Activated CD8-positive, alpha-beta T cell treated with anti-CD3 and anti-CD28 coated beads for 36 hours (primary cell): ENCODE measurements at regions not wholly inside any gene's neighbourhood (a gene's known extent, or its start where the extent isn't known, plus 50 kb on each side); places are given as distances from the start of the nearest gene placed in this dataset.

ENCODE experiments used
- ATAC-seq: fragments of 200-7000 bp; cut with Tn5 transposase; one replicate; pipeline ENCODE4 v1.10.0; 2021; ENCODE audit warnings: mild to moderate bottlenecking, moderate library complexity
- CTCF ChIA-PET: fragments of 350-600 bp; sonication (Branson Sonifier 250); formaldehyde crosslinking; loops from one replicate; lab custom pipeline; 2021; ENCODE audit warnings: antibody characterized with exemption; lab: Charles Lee
- POLR2A ChIA-PET: fragments of 350-600 bp; sonication (Branson Sonifier 250); formaldehyde crosslinking; loops from one replicate; lab custom pipeline; 2021; ENCODE audit warnings: antibody characterized with exemption; lab: Charles Lee
- DNase-seq: peaks from one replicate; pipeline ENCODE4 v3.0.0-alpha.2; 2020
- H3K27ac Mint-ChIP-seq: one replicate; pipeline ENCODE4 v1.8.0; 2021; ENCODE audit warnings: mild to moderate bottlenecking, mixed read lengths
- H3K27me3 Mint-ChIP-seq: one replicate; pipeline ENCODE4 v1.8.0; 2021; ENCODE audit warnings: mixed read lengths
- H3K36me3 Mint-ChIP-seq: one replicate; pipeline ENCODE4 v1.8.0; 2021; ENCODE audit warnings: low read depth, mixed read lengths
- H3K4me1 Mint-ChIP-seq: one replicate; pipeline ENCODE4 v1.8.0; 2021; ENCODE audit warnings: low read depth, mixed read lengths
- H3K4me3 Mint-ChIP-seq: one replicate; pipeline ENCODE4 v1.8.0; 2021; ENCODE audit warnings: mild to moderate bottlenecking, moderate library complexity, mixed read lengths
- H3K9me3 Mint-ChIP-seq: one replicate; pipeline ENCODE4 v1.8.0; 2021; ENCODE audit warnings: mixed read lengths
- intact Hi-C: fragments of 100-400 bp; cut with micrococcal nuclease; formaldehyde crosslinking; loops from one replicate; pipeline ENCODE4 v1.10.0; 2022
- TF ChIP-seq, protein P1 (sequence below): fragments of 200-600 bp; IDR thresholded peaks from one replicate; pipeline ENCODE4 v1.8.0; 2022; ENCODE audit warnings: antibody characterized with exemption, mild to moderate bottlenecking

- H3K27me3 Mint-ChIP-seq: no peaks in the 10 kb centered on the region
- CTCF ChIA-PET: no interaction called here
- POLR2A ChIA-PET: no interaction called here
- no peak overlapping the region for H3K27ac Mint-ChIP-seq
- H3K9me3 Mint-ChIP-seq: peaks cover 4% of the 10 kb centered on the region
- no peaks in the 10 kb centered on the region for H3K36me3 Mint-ChIP-seq
- no peak for DNase-seq
- no peaks in the 10 kb centered on the region for H3K4me1 Mint-ChIP-seq
- intact Hi-C loops: no loop called here
- no peak for ATAC-seq
- H3K4me3 Mint-ChIP-seq: no peak overlapping the region
- TF ChIP-seq, protein P1, sequence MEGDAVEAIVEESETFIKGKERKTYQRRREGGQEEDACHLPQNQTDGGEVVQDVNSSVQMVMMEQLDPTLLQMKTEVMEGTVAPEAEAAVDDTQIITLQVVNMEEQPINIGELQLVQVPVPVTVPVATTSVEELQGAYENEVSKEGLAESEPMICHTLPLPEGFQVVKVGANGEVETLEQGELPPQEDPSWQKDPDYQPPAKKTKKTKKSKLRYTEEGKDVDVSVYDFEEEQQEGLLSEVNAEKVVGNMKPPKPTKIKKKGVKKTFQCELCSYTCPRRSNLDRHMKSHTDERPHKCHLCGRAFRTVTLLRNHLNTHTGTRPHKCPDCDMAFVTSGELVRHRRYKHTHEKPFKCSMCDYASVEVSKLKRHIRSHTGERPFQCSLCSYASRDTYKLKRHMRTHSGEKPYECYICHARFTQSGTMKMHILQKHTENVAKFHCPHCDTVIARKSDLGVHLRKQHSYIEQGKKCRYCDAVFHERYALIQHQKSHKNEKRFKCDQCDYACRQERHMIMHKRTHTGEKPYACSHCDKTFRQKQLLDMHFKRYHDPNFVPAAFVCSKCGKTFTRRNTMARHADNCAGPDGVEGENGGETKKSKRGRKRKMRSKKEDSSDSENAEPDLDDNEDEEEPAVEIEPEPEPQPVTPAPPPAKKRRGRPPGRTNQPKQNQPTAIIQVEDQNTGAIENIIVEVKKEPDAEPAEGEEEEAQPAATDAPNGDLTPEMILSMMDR: no peak
Measured at GRCh38 chr5:3331819-3332218, 263.8 kb upstream of the IRX1 start.

GRCh38 chr5:3330442-3330841 lies 265.2 kb upstream of the IRX1 start:
- Mint-ChIP-seq H3K9me3 (peaks cover 6% of the 10 kb centered on the region), H3K27me3 (no peaks in the 10 kb centered on the region), H3K27ac (no peak overlapping the region), H3K4me1 (no peaks in the 10 kb centered on the region), H3K4me3 (no peak overlapping the region), H3K36me3 (no peaks in the 10 kb centered on the region)
- ChIA-PET POLR2A (no interaction called here), CTCF (no interaction called here)
- TF ChIP-seq, protein P1: no peak
- ATAC-seq (no peak), DNase-seq (no peak)
- intact Hi-C loops: no loop called here

- Mint-ChIP-seq H3K4me1 (no peaks in the 10 kb centered on the region), H3K4me3 (no peak overlapping the region), H3K9me3 (peaks cover 6% of the 10 kb centered on the region), H3K36me3 (no peaks in the 10 kb centered on the region), H3K27ac (no peak overlapping the region), H3K27me3 (no peaks in the 10 kb centered on the region)
- ATAC-seq (no peak), DNase-seq (no peak)
- TF ChIP-seq, protein P1: no peak
- CTCF ChIA-PET: no interaction called here
- intact Hi-C loops: no loop called here
- POLR2A ChIA-PET: no interaction called here
Measured at GRCh38 chr5:3329427-3329826, 266.2 kb upstream of the IRX1 start.

DNA sequence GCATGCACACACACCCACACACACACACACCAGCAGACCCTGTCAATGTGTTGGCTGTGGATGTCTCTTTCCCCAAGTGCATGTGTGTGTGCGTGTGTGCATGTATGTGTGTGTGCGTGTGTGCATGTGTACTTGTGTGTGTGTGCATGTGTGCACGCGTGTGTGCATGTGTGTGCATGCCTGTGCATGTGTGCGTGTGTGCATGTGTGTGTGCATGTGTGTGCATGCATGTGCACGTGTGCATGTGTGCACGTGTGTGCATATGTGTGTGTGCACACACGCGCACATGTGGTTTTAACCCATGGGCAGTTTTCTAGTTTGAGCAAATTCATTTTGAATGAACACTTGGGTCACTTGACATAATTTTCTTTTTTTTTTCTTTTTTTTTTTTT lies 268.8 kb upstream of the IRX1 start:
- TF ChIP-seq, protein P1: no peak
- CTCF ChIA-PET: no interaction called here
- Mint-ChIP-seq H3K9me3 (peaks cover 6% of the 10 kb centered on the region), H3K4me1 (no peaks in the 10 kb centered on the region), H3K36me3 (no peaks in the 10 kb centered on the region), H3K27ac (no peak overlapping the region), H3K27me3 (no peaks in the 10 kb centered on the region), H3K4me3 (no peak overlapping the region)
- ATAC-seq (no peak), DNase-seq (no peak)
- POLR2A ChIA-PET: no interaction called here
- intact Hi-C loops: no loop called here

GRCh38 chr5:3325972-3326840 lies 269.4 kb upstream of the IRX1 start:
- ChIA-PET POLR2A (no interaction called here), CTCF (no interaction called here)
- ATAC-seq: no peak
- intact Hi-C loops: no loop called here
- Mint-ChIP-seq H3K36me3 (no peaks in the 10 kb centered on the region), H3K4me3 (no peak overlapping the region), H3K4me1 (no peaks in the 10 kb centered on the region), H3K27ac (no peak overlapping the region), H3K27me3 (no peaks in the 10 kb centered on the region), H3K9me3 (peaks cover 6% of the 10 kb centered on the region)
- no peak for DNase-seq
- TF ChIP-seq, protein P1: no peak
